Small intestine (tissue), 7 donors: ENCODE measurements at regions not wholly inside any gene's neighbourhood (a gene's known extent, or its start where the extent isn't known, plus 50 kb on each side); places are given as distances from the start of the nearest gene placed in this dataset.
A peak's percentile ranks its signal among the peaks of the same experiment; 100 is the strongest.

Source experiments
- DNase-seq, 2 donors: peaks; one replicate each; pipeline versions ENCODE4 v3.0.0 to v3.0.0-alpha.2; 2013
- FAIRE-seq: peaks from 2 replicates; lab custom pipeline; 2012; peaks lifted over from hg19 to GRCh38; lab: Jason Lieb, UNC
- H3K27ac ChIP-seq, 3 donors: one replicate each; pipeline ENCODE4 v1.5.1; 2013; ENCODE audit warnings: low read length in 2 of 3, mild to moderate bottlenecking in 2 of 3, control low read depth in 1 of 3, inconsistent platforms in 1 of 3, low read depth in 1 of 3, moderate library complexity in 1 of 3
- H3K27me3 ChIP-seq, 3 donors: one replicate each; pipeline ENCODE4 v1.6.1; 2013; ENCODE audit warnings: low read length in 3 of 3, inconsistent platforms in 1 of 3; ENCODE audit not compliant: control insufficient read depth in 3 of 3, insufficient read depth in 3 of 3
- H3K36me3 ChIP-seq, 3 donors: one replicate each; pipeline ENCODE4 v1.6.1; 2013; ENCODE audit warnings: low read length in 3 of 3, inconsistent platforms in 1 of 3, low read depth in 1 of 3, mild to moderate bottlenecking in 1 of 3, moderate library complexity in 1 of 3; ENCODE audit not compliant: control insufficient read depth in 3 of 3, insufficient read depth in 2 of 3
- H3K4me1 ChIP-seq, 3 donors: one replicate each; pipeline ENCODE4 v1.6.1; 2013; ENCODE audit warnings: low read length in 2 of 3, inconsistent platforms in 1 of 3, low read depth in 1 of 3, mild to moderate bottlenecking in 1 of 3, moderate library complexity in 1 of 3; ENCODE audit not compliant: control insufficient read depth in 3 of 3, insufficient read depth in 2 of 3
- H3K4me3 ChIP-seq, 3 donors: one replicate each; pipeline ENCODE4 v1.5.1; 2013; ENCODE audit warnings: low read length in 3 of 3, control low read depth in 1 of 3, inconsistent platforms in 1 of 3, low read depth in 1 of 3, mild to moderate bottlenecking in 1 of 3, moderate library complexity in 1 of 3
- H3K9me3 ChIP-seq, 2 donors: one replicate each; pipeline ENCODE4 v1.6.1; 2013; ENCODE audit warnings: low read depth in 1 of 2, low read length in 1 of 2; ENCODE audit not compliant: control insufficient read depth in 2 of 2, insufficient read depth in 1 of 2
- WGBS, 3 donors: extraction: QIAGEN DNeasy Blood & Tissue Kit; methylation state at CpG; one replicate each; pipeline ENCODE4 v1.1.7; 2013; 5-methylcytosine and 5-hydroxymethylcytosine counted together
- donor health status: healthy with polysubstance abuse.
- donor health status: control.
- donor health status: control.
- donor health status: Bipolar disorder and iron deficiency.
- donor health status: healthy.

DNA sequence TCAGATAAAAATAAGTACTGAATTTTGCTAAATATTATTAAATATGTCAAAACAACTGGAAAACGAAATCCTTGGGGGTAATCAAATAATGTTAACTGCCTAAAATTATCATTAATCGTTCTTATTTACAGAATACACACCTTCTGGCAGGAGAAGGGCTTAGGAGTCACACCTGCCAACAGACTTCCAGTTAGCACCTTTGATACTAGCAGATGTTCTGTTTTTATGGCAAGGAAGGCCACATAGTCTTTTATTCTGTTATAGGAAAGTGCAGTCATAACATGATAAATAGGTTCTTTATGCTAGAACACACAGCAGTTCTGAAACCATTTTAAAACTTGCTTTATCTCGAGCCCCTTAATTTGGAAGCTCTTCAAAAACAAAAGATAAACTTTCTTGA, 464.1 kb downstream of the UTRN start:
- peaks cover 0 to 9% (median 3%) of the 10 kb centered on the region in 3 donors for H3K4me1 ChIP-seq
- FAIRE-seq = no peak
- no peaks in the 10 kb centered on the region for H3K27me3 ChIP-seq
- peak in 1 of 2 donors; percentile 25 for DNase-seq
- 16 to 66% (median 30%) methylated on average over 3 of the region's 3 CpGs for WGBS, 3 donors
- H3K36me3 ChIP-seq = peaks cover 0 to 5% (median 0%) of the 10 kb centered on the region in 3 donors
- H3K9me3 ChIP-seq = no peaks in the 10 kb centered on the region
- no peak overlapping the region for H3K4me3 ChIP-seq
- H3K27ac ChIP-seq = no peak overlapping the region

- H3K27me3 ChIP-seq = no peaks in the 10 kb centered on the region
- DNase-seq (no peak), FAIRE-seq (no peak)
- no peaks in the 10 kb centered on the region for H3K4me1 ChIP-seq
- WGBS, 3 donors = 90 to 96% (median 95%) methylated on average over 2 of the region's 2 CpGs
- H3K36me3 ChIP-seq = peaks cover 0 to 4% (median 0%) of the 10 kb centered on the region in 3 donors
- no peaks in the 10 kb centered on the region for H3K9me3 ChIP-seq
- H3K4me3 ChIP-seq = no peak overlapping the region
- no peak overlapping the region for H3K27ac ChIP-seq
Measured at GRCh38 chr6:144753023-144753705, 468.0 kb downstream of the UTRN start.

DNA sequence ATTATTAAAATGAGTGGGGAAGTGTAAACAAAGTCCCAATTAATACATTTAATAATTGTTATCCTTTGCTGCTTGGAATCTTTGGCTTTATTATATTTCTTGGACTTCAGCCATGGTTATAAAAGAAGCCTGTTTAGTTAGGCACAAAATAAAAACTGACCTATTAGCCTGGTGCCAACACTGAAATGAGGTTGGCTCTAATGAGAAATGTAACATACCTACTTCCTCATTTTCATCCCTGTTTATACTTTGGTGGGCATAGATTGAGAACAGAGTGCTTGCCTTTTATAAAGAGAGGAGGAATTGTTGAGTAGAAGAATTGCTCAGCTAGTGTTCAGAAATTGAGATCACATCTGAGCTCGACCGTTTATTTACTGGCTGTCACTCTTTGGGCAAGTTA, 471.3 kb downstream of the UTRN start:
- H3K36me3 ChIP-seq = no peaks in the 10 kb centered on the region
- WGBS, 3 donors = 19 to 64% (median 21%) methylated on average over 2 of the region's 2 CpGs
- H3K9me3 ChIP-seq = no peaks in the 10 kb centered on the region
- H3K4me3 ChIP-seq = no peak overlapping the region
- no peak overlapping the region for H3K27ac ChIP-seq
- no peaks in the 10 kb centered on the region for H3K4me1 ChIP-seq
- no peaks in the 10 kb centered on the region for H3K27me3 ChIP-seq
- DNase-seq (peak in 1 of 2 donors; percentile 20), FAIRE-seq (no peak)

DNA sequence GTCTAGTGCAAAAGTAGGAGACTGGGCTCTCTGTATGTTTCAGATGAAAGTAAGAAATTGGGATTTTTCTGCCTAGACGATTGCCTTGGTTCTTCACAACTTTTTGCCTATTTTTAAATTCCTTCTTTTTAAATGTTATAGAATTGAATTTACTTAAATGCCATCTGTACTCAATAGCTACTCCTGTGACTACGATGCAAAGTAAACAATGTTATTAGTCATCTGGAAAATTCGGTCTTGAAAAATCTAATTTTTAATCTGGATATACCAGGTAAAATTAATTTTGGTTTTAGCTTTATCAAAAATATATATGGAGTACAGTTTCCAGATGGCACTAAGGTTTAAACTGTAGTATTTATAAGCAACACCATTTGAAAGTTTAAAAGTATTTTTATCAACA, 472.2 kb downstream of the UTRN start:
- WGBS, 3 donors = 28 to 61% (median 48%) methylated on average over 3 of the region's 3 CpGs
- no peak for FAIRE-seq
- H3K4me3 ChIP-seq = no peak overlapping the region
- H3K27me3 ChIP-seq = no peaks in the 10 kb centered on the region
- no peak overlapping the region for H3K27ac ChIP-seq
- H3K36me3 ChIP-seq = no peaks in the 10 kb centered on the region
- no peaks in the 10 kb centered on the region for H3K9me3 ChIP-seq
- DNase-seq = peak in 1 of 2 donors; percentile 4
- H3K4me1 ChIP-seq = no peaks in the 10 kb centered on the region

GRCh38 chr6:144757730-144758129, 472.6 kb downstream of the UTRN start:
- DNase-seq = no peak
- peak; percentile 39 for FAIRE-seq
- H3K27me3 ChIP-seq = no peaks in the 10 kb centered on the region
- H3K36me3 ChIP-seq = no peaks in the 10 kb centered on the region
- H3K4me3 ChIP-seq = no peak overlapping the region
- 9 to 67% (median 42%) methylated on average over 3 of the region's 3 CpGs for WGBS, 3 donors
- H3K27ac ChIP-seq = no peak overlapping the region
- H3K9me3 ChIP-seq = no peaks in the 10 kb centered on the region
- H3K4me1 ChIP-seq = no peaks in the 10 kb centered on the region

DNA sequence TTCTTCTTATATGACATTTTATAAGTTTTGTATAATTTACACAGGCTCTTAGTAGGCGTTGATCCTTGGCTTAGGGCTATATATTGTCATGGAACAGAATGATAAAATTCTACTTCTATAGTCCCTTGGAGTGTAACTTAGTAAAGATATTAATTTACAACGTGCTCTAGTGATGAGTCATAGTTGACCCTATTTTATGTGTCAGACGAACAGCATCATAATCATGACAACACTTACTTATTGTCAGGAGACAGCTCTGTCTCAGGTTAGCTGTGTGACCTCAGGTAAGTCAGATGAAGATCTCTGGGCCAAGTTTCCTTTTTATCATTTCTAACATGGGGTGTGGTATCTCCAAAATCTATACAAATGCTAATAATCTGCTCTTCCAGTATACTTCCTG, 473.5 kb downstream of the UTRN start:
- DNase-seq (peak in 1 of 2 donors; percentile 22), FAIRE-seq (no peak)
- Histone ChIP-seq H3K4me1 (no peaks in the 10 kb centered on the region), H3K4me3 (no peak overlapping the region), H3K27ac (no peak overlapping the region), H3K9me3 (no peaks in the 10 kb centered on the region), H3K36me3 (no peaks in the 10 kb centered on the region), H3K27me3 (no peaks in the 10 kb centered on the region)
- 13 to 59% (median 28%) methylated on average over 3 of the region's 3 CpGs for WGBS, 3 donors

DNA sequence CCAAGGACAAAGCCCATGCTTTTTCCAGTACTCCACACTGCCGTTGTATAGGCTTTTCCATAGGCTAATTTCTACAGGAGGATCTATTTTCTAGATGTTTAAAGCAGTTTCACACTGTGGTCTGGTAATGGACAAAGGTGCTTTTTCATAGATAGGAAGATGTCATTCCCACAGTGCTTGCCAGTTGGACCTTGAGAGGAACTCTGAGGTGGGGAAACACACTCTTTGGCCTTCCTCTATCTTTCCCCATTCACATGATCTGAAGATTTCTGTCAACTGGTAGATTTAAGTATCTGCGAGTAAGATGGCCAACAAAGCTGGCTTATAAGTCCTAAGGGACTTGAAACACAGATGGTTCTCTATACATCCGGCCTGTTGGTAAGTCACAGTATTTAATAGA, 477.3 kb downstream of the UTRN start:
- Histone ChIP-seq H3K4me3 (no peak overlapping the region), H3K27ac (peak overlapping the region in 1 of 3 donors; percentile 32), H3K27me3 (no peaks in the 10 kb centered on the region), H3K4me1 (no peaks in the 10 kb centered on the region), H3K9me3 (no peaks in the 10 kb centered on the region), H3K36me3 (peaks cover 0 to 3% (median 2%) of the 10 kb centered on the region in 3 donors)
- FAIRE-seq = no peak
- 93 to 96% (median 94%) methylated on average over 3 of the region's 3 CpGs for WGBS, 3 donors
- DNase-seq = no peak

- WGBS, 3 donors = 96 to 97% (median 97%) methylated on average over 1 of the region's 1 CpG
- no peak for FAIRE-seq
Measured at GRCh38 chr6:144767051-144767450, 481.9 kb downstream of the UTRN start.

More at GRCh38 chr6:144767051-144767450, 481.9 kb downstream of the UTRN start:
- no peaks in the 10 kb centered on the region for H3K9me3 ChIP-seq
- no peaks in the 10 kb centered on the region for H3K4me1 ChIP-seq
- H3K4me3 ChIP-seq = no peak overlapping the region
- DNase-seq = no peak
- H3K27me3 ChIP-seq = no peaks in the 10 kb centered on the region
- H3K27ac ChIP-seq = peak overlapping the region in 1 of 3 donors; percentile 31
- H3K36me3 ChIP-seq = peaks cover 0 to 4% (median 2%) of the 10 kb centered on the region in 3 donors
